ENCODE measurements at regions not wholly inside any gene's neighbourhood (a gene's known extent, or its start where the extent isn't known, plus 50 kb on each side); places are given as distances from the start of the nearest gene placed in this dataset.

DNA sequence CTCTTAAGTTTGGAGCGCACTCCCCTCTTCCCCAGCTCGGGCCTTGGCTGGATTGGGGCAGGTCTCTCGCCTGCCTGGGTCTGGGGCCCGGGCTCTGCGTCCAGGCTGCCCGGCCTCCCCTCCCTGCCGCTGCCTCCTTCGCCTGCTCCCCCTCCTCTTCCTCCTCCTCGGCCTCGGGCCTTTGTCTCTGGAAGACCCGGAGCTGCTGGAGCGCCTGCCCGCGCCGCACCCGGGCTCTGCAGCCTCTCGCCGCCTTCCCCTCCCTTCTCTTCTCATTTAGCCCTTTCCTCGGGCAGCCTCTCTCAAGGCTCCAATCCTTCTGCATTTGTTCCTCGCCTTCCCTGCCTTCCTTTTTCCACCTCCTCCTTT, 218.5 kb downstream of the C9orf50 start:
- TF ChIP-seq GATA3 (IDR thresholded peaks at IDR 0.05; ENCODE audit: low read depth, low read length): no peak
- no peak for TF ChIP-seq GATA2 (IDR thresholded peaks at IDR 0.05; ENCODE audit: low read depth, low read length)

GRCh38 chr9:129401623-129402370, 219.1 kb downstream of the C9orf50 start:
- no peak for TF ChIP-seq GATA3 (IDR thresholded peaks at IDR 0.05; ENCODE audit: low read depth, low read length)
- no peak for TF ChIP-seq GATA2 (IDR thresholded peaks at IDR 0.05; ENCODE audit: low read depth, low read length)

- TF ChIP-seq GATA3 (IDR thresholded peaks at IDR 0.05; ENCODE audit: low read depth, low read length): no peak
- TF ChIP-seq GATA2 (IDR thresholded peaks at IDR 0.05; ENCODE audit: low read depth, low read length): no peak
Observed at GRCh38 chr9:129400971-129401622, 219.8 kb downstream of the C9orf50 start.

DNA sequence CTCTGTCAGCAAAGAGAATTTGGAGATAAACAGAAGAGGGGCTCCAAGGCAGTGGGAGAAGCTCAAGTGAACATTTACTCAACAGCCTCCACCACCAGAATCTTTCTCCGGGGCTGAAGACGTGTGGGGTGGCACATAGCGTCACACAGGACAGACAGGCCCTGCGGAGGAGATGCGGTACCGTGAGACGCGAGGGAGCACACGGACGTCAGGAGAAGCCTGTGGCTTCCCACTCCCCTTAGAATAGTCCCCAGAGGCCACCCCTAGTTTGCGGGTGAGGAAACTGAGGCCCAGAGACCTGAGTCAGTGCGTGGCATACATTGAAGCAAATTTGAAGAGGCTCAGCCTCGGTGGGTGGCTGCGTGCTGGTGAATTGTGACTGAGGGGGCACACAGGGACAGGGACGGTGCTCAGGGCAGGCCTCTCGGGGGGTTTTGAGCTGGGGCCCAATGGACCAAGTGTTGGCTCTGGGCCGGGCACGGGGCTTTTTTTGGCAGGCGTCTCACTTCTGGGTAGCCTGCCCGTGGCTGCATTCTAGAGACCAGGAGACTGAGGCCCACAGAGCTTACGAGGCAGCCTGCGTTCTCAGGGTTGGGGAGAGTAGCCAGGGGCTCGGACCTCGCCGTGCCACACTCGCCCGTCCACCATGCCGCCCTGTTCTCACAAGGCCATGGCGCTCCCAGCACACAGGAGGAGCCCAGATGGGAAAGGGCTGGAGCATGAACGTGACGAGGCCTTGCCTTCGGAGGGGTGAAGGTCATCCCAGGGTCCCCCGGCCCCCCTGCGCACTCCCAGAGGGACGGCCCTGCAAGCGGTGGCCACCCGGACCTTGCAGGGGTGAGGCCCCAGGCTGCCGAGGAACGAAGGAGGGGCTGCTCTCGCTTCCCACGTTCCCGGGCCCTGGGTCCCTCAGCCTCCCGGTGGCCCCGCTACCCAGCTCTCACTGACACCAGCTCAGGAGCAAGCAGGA, 220.6 kb downstream of the C9orf50 start:
- no peak for TF ChIP-seq GATA2 (IDR thresholded peaks at IDR 0.05; ENCODE audit: low read depth, low read length)
- no peak for TF ChIP-seq GATA3 (IDR thresholded peaks at IDR 0.05; ENCODE audit: low read depth, low read length)

DNA sequence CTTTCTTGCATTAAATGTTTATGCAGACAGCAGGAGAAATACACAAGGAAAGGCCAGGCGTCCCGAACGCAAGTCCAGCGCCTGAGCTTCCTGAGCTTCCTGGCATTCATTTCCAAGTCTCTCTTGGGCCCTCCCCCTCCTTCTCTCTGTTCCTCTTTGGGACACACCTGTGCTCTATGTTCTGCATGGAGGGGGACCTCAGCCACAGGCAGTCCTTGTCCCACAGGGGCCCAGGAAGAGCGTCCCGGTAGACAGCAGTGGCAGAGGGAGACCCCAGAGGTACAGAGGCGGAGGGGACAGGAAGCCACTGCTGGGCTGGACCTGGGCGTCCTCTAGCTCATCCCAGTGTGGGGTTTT, 221.3 kb downstream of the C9orf50 start:
- TF ChIP-seq GATA2 (IDR thresholded peaks at IDR 0.05; ENCODE audit: low read depth, low read length) (no peak), GATA3 (IDR thresholded peaks at IDR 0.05; ENCODE audit: low read depth, low read length) (no peak)

DNA sequence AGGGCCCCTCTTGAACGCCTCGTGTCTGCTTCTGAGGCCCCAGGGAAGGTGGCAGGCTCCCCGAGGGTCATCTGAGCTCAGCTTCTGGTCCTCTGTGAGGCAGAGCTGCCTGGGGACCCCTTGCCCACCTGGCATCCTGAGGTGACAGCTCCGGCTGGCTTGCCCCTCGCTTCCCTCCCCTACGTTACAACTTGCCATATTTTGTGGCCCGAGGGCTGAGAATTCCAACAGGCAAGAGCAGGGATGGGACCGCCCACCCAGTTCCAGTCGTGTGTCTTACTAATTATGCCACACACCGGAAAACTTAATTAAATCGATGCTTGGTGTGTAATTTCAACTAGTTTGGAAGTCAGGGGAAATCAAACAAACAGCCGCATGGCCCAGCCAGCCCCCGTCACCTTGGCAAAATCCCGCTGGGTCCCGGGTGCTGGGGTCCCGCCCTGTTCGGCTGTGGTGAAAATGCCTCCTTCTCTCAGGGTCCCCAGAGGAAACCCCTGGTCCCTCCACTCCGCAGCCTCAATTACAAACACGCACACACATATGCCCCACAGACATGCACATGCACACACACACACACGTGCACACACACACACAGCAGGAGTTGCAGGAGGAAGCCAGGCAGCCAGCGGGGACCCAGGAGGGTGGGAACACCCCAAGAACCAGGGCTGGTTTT, 221.0 kb upstream of the IER5L start:
- TF ChIP-seq GATA2 (IDR thresholded peaks at IDR 0.05; ENCODE audit: low read depth, low read length) (no peak), GATA3 (IDR thresholded peaks at IDR 0.05; ENCODE audit: low read depth, low read length) (no peak)

DNA sequence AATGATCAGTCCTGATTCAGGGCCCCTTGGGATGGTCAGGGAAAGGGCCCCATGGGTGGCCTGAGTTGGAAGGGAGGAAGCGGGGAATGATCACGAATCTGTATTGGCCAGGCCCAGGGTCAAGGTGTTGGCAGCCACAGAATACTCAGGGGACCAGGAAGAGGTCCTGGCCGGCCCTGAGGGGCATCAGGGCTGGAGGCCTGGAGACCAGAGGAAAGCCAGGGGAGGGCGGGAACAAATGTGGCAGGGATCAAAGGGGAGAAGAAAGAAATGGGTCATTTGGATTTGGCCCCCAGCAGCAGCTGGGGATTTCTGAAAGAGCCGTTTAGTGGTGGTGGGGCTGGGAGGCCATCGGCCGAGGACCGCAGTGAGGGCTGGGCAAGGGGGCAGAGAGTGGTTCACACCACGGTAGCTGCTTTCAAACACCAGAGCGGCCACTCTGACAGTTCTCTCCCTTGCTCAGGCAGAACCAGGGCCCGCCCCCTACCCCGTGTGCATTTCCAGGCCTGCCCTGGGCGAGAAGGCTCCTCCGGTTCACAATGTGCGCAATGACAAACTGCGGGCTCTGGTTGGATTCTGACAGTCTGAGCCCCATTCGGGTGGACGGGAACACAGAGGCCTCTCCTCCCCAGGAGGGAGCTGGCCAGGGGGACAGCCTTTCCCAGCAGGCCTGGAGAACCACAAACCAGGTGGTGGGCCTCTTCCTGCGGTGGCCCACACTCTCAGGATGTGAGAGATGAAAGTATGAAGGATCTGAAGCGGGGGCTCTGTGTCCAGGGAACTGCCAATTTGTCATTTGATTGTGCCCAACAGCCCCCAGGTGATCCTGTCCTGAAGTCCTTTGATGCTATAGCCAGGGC, 220.3 kb upstream of the IER5L start:
- TF ChIP-seq GATA3 (IDR thresholded peaks at IDR 0.05; ENCODE audit: low read depth, low read length): no peak
- TF ChIP-seq GATA2 (IDR thresholded peaks at IDR 0.05; ENCODE audit: low read depth, low read length): no peak

- TF ChIP-seq GATA2 (IDR thresholded peaks at IDR 0.05; ENCODE audit: low read depth, low read length): no peak
- TF ChIP-seq GATA3 (IDR thresholded peaks at IDR 0.05; ENCODE audit: low read depth, low read length): no peak
Observed at GRCh38 chr9:129397335-129397734, 219.3 kb upstream of the IER5L start.

DNA sequence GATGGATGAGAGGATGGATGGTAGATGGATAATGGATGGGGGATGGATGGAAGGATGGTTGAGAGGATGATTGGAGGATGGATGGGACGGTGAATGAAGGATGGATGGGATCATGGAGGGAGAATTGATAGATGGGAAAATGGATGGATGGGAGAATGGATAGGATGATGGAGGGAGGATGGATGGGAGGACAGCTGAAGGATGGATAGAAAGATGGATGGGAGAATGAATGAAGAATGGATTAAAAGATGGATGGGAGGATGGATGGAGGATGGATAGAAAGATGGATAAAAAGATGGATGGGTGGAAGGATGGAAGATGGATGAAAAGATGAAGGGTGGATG, 218.3 kb upstream of the IER5L start:
- TF ChIP-seq GATA3 (IDR thresholded peaks at IDR 0.05; ENCODE audit: low read depth, low read length) (no peak), GATA2 (IDR thresholded peaks at IDR 0.05; ENCODE audit: low read depth, low read length) (no peak)

GRCh38 chr9:129395633-129396364, 217.7 kb upstream of the IER5L start:
- TF ChIP-seq GATA2 (IDR thresholded peaks at IDR 0.05; ENCODE audit: low read depth, low read length) (no peak), GATA3 (IDR thresholded peaks at IDR 0.05; ENCODE audit: low read depth, low read length) (no peak)

DNA sequence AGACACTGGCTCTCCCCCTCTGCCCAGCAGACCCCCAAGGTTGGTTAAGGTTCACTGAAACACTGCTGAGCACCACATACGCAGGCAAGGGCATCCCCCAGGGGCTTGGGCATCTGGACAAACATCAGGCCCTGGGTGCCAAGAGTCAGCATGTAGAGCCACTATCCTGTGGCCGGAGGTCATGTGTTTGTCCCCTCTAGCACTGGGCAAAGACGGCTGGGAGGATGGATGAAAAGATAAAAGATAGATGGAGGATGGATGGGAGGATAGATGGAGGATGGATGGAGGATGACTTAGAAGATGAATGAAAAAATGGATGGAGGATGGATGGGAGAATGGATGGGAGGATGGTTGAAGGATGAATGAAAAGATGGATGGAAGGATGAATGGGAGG, 216.8 kb upstream of the IER5L start:
- TF ChIP-seq GATA3 (IDR thresholded peaks at IDR 0.05; ENCODE audit: low read depth, low read length): no peak
- TF ChIP-seq GATA2 (IDR thresholded peaks at IDR 0.05; ENCODE audit: low read depth, low read length): peak; percentile 27; the same call in 1 of the 2 replicates

DNA sequence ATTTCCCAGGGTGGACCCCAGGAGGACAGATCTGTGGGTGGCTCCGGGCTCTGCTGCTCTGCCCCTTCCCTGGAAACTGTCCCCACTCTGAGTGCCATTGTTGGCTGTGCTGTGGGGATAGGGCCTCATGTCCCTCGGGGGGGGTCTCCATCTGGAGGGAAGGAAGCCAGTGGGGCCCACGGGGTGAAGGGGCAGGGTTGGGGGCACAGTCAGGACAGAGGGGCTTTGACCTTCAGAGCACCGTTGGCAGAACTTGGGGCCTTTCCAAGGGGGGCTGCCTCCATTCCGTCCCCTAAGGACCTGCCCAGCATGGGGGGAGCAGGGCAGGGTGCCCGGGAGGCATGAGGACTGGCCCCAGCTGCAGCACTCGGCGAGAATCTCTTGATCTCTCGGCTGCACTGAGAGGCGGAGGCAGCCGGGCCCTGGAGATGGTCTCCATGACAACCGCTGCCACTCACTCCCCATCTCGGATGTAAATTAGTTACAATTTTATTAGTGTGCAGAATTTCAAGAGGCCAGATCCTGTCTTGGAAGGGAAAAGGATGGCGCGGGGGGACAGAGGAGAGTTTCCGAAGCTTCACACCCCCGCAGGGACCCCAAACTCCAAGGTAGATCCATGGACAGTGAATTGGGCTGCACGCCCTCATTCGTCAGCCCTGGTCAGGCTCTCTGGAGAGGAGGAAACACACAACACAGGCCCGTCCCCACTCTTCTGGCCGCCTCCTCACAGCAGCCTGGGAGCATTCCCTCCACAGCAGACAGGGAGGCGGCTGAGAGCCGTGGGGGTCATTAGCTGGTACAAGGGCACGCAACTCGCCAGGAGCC, 216.2 kb upstream of the IER5L start:
- TF ChIP-seq GATA2 (IDR thresholded peaks at IDR 0.05; ENCODE audit: low read depth, low read length) (peak; percentile 95), GATA3 (IDR thresholded peaks at IDR 0.05; ENCODE audit: low read depth, low read length) (no peak; the same call in 1 of the 2 replicates)

All from SH-SY5Y (cell line).